ENCODE measurements at regions not wholly inside any gene's neighbourhood (a gene's known extent, or its start where the extent isn't known, plus 50 kb on each side); places are given as distances from the start of the nearest gene placed in this dataset.

DNA sequence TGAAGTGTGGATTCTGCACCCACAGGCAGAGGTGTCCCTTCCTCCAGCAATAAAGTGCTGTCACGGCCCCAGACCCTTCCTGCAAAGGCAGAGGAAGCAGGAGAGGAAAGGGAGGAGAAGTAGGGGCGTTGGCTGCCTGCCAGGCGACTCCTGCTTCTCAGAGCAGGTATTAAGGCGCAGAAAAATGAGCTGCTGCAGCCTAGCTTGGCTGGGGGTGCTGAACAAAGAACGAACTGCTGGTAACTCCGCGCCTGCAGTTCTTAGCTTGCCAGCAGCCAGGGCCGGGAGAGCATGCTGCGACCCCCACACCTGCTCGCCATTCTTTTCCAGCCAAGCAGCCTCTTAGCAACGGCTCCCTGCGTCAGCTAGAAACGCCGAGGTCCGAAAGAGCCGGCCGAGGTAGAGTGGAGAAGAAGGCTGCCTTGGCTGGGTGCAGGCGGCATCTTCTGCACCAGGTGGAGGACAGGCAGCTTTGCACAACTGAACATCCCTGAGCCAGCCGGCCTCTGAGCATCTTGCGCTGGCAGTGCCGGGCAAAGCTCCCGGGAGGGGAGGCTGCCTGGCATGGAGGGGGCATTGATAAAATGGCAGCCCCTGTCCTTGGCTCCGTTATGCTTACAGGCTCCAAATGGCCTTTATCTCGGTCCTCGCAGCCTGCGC is 296.0 kb downstream of the MEX3B start:
- no peak for TF ChIP-seq GATA3 (IDR thresholded peaks at IDR 0.05; ENCODE audit: low read depth, low read length)
- no peak for TF ChIP-seq GATA2 (IDR thresholded peaks at IDR 0.05; ENCODE audit: low read depth, low read length)

All from SH-SY5Y (cell line).